Right atrium auricular region (tissue), 2 donors: ENCODE measurements at regions not wholly inside any gene's neighbourhood (a gene's known extent, or its start where the extent isn't known, plus 50 kb on each side); places are given as distances from the start of the nearest gene placed in this dataset.

ENCODE experiments used
- DNase-seq: peaks from one replicate; pipeline ENCODE4 v3.0.0-alpha.2; 2019; ENCODE audit warnings: low spot score
- H3K27ac ChIP-seq, 2 donors: fragments of 200-600 bp; sonication (generic); 1 replicate in 1 of 2; 2 replicates in 1 of 2; pipeline ENCODE4 v1.5.1; 2016 to 2019
- H3K27me3 ChIP-seq, 2 donors: fragments of 200-600 bp; sonication (generic); one replicate each; pipeline versions ENCODE4 v1.5.1 to v1.6.0; 2017 to 2019
- H3K36me3 ChIP-seq: fragments of 200-600 bp; sonication (generic); one replicate; pipeline ENCODE4 v1.5.1; 2016
- H3K4me1 ChIP-seq, 2 donors: fragments of 200-600 bp; sonication (generic); one replicate each; pipeline versions ENCODE4 v1.5.1 to v1.6.0; 2017 to 2019
- H3K4me3 ChIP-seq, 2 donors: fragments of 200-600 bp; sonication (generic); 1 replicate in 1 of 2; 2 replicates in 1 of 2; pipeline ENCODE4 v1.5.1; 2017 to 2019; ENCODE audit warnings: mild to moderate bottlenecking in 1 of 2, moderate library complexity in 1 of 2
- H3K9me3 ChIP-seq, 2 donors: fragments of 200-600 bp; sonication (generic); one replicate each; pipeline ENCODE4 v1.5.1; 2019
- CTCF ChIP-seq, 2 donors: fragments of 200-600 bp; sonication (generic); IDR thresholded peaks; one replicate each; pipeline ENCODE4 v1.5.1; 2019; ENCODE audit warnings: antibody characterized with exemption in 2 of 2

GRCh38 chr9:28741459-28741858 lies 1168.2 kb upstream of the C9orf72 start:
- Histone ChIP-seq H3K27ac (no peak overlapping the region), H3K4me3 (no peak overlapping the region), H3K9me3 (peaks cover 0 to 13% of the 10 kb centered on the region in 2 donors), H3K27me3 (no peaks in the 10 kb centered on the region), H3K36me3 (no peaks in the 10 kb centered on the region), H3K4me1 (no peaks in the 10 kb centered on the region)
- no peak for DNase-seq
- no peak for TF ChIP-seq CTCF (IDR thresholded peaks at IDR 0.05)

GRCh38 chr9:28747351-28747985 lies 1174.2 kb upstream of the C9orf72 start:
- DNase-seq = no peak
- Histone ChIP-seq H3K9me3 (peaks cover 0 to 13% of the 10 kb centered on the region in 2 donors), H3K36me3 (no peaks in the 10 kb centered on the region), H3K27ac (no peak overlapping the region), H3K4me3 (no peak overlapping the region), H3K4me1 (no peaks in the 10 kb centered on the region), H3K27me3 (no peaks in the 10 kb centered on the region)
- no peak for TF ChIP-seq CTCF (IDR thresholded peaks at IDR 0.05)

- Histone ChIP-seq H3K4me3 (no peak overlapping the region), H3K27me3 (no peaks in the 10 kb centered on the region), H3K9me3 (no peaks in the 10 kb centered on the region), H3K36me3 (no peaks in the 10 kb centered on the region), H3K27ac (no peak overlapping the region), H3K4me1 (no peaks in the 10 kb centered on the region)
- no peak for TF ChIP-seq CTCF (IDR thresholded peaks at IDR 0.05)
- no peak for DNase-seq
Observed at GRCh38 chr9:28750136-28750535, 1176.9 kb upstream of the C9orf72 start.

- no peaks in the 10 kb centered on the region for H3K27me3 ChIP-seq
- H3K36me3 ChIP-seq = no peaks in the 10 kb centered on the region
- H3K27ac ChIP-seq = no peak overlapping the region
- no peaks in the 10 kb centered on the region for H3K4me1 ChIP-seq
- no peak overlapping the region for H3K4me3 ChIP-seq
- DNase-seq = no peak
- no peak for TF ChIP-seq CTCF (IDR thresholded peaks at IDR 0.05)
- no peaks in the 10 kb centered on the region for H3K9me3 ChIP-seq
Observed at GRCh38 chr9:28758341-28758740, 1185.1 kb upstream of the C9orf72 start.

- DNase-seq = no peak
- no peaks in the 10 kb centered on the region for H3K27me3 ChIP-seq
- no peak for TF ChIP-seq CTCF (IDR thresholded peaks at IDR 0.05)
- no peaks in the 10 kb centered on the region for H3K4me1 ChIP-seq
- no peaks in the 10 kb centered on the region for H3K36me3 ChIP-seq
- H3K27ac ChIP-seq = no peak overlapping the region
- H3K4me3 ChIP-seq = no peak overlapping the region
- no peaks in the 10 kb centered on the region for H3K9me3 ChIP-seq
Observed at GRCh38 chr9:28758971-28759370, 1185.7 kb upstream of the C9orf72 start.

- H3K4me1 ChIP-seq = no peaks in the 10 kb centered on the region
- H3K27ac ChIP-seq = no peak overlapping the region
- H3K36me3 ChIP-seq = no peaks in the 10 kb centered on the region
- H3K27me3 ChIP-seq = no peaks in the 10 kb centered on the region
- DNase-seq = no peak
- H3K4me3 ChIP-seq = no peak overlapping the region
- TF ChIP-seq CTCF (IDR thresholded peaks at IDR 0.05) = no peak
- H3K9me3 ChIP-seq = no peaks in the 10 kb centered on the region
Observed at GRCh38 chr9:28762167-28762566, 1188.9 kb upstream of the C9orf72 start.
